ENCODE measurements at regions not wholly inside any gene's neighbourhood (a gene's known extent, or its start where the extent isn't known, plus 50 kb on each side); places are given as distances from the start of the nearest gene placed in this dataset.
"Not testable (repeated sequence)": the region's sequence is repeated elsewhere in the genome, so short reads cannot be mapped to it uniquely, and the experiment has no call there.

DNA sequence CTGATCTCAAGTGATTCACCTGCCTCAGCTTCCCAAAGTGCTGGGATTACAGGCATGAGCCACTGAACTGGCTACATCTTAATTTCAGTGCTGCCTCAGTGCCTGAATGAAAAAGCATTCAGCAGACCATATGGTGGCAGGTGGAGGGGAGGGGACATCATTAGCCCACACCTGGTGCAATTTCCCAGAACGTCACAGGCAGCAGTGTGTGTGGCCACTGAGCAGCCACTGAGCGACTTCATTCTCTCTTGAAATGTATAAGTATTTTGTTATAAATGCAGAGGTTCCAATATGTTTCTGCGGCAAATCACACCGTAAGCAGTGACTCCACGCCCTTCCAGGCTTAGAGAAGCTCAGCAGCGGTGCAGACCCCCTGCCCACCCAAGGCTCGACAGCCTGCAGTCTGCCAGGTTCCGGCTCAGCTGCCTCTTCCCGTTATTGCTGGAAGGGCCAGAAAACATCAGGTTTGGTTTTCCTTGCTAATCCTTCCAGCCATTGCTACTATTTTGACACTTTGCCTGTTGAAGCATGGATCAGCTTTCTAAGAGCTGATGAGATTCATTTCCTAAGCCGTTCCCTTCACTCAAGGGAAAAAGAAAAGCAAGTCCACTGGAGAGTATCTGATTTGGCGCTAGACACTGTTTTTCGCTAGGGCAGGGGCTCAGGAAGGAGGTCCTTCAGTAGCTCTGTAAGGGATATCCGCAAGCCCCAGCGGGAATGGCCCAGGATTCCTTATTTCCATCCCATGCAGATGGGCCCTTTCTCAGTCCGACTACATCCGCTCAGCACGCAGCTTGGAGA lies 250.7 kb downstream of the VAPA start:
- FAIRE-seq (no peak), DNase-seq (ENCODE audit: low spot score) (no peak)

DNA sequence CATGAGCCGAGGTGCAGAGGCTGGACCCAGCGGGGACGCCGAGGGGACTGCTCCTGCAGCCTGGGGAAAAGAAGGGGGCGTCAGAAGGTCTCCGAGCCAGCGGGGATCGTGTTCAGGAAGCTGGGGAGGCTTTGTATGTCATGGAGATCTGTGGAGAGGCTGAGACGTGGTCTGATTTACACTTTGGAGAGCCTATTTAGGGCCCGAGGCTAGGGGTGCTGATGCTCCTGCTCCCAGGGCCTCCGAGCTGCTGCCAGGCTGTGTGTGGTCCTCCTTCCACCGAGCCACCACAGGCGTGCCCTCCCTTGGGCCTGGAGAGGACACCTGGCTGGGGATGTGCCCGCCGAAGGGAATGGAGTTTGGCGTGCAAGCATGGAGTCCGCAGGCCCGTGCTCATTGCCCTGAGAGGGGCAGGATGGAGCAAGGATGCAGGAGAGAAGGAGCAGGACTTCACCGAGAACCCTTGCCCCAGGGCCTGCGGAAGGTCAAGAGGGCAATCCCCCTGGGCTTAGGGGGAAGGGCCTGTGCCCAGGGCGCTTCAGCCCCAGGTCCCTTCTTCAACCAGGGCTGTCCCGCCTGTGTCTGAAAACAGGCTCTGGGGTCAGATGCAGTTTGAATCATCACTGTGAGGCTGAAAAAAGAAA lies 252.5 kb downstream of the VAPA start:
- no peak for FAIRE-seq
- no peak for DNase-seq (ENCODE audit: low spot score)

DNA sequence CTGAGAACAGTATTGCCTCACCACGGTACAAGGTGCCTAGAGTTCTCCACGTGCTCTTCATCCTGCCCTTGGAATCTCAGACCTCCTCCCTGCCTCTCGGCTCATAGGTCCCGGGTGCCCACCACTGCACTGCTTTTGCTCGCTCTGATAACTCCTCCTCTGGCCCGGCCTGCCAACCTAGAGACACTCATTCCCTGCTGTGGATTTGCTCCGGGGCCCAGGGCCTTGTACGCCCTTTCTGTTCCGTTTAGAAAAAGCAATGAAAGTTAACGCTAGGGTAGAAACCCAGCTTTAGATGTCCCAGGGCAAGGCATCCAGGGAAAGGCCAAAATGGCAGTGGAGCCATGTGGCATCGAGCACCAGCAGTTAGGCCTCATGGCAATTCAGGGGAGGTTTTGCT lies 253.9 kb downstream of the VAPA start:
- no peak for DNase-seq (ENCODE audit: low spot score)
- no peak for FAIRE-seq

DNA sequence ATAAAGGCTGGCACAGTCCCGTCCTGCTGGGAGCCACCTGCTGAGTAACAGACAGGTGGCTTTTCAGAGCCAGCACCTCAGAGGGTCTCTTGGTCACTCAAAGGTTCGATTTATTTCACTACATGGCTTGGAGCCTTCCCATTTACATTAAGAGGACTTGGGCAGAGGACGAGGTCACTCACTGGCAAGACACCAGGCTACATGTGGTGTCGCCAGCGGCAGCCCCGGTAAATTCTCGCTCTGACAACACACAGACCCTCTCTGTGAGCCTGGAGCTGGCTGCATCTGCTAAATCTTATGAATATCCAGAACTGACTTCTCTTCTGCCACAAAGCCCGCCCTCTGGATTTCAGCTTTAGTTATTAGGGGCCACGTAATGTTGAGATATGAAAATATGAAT lies 254.7 kb downstream of the VAPA start:
- FAIRE-seq, result no peak
- DNase-seq (ENCODE audit: low spot score), result no peak

DNA sequence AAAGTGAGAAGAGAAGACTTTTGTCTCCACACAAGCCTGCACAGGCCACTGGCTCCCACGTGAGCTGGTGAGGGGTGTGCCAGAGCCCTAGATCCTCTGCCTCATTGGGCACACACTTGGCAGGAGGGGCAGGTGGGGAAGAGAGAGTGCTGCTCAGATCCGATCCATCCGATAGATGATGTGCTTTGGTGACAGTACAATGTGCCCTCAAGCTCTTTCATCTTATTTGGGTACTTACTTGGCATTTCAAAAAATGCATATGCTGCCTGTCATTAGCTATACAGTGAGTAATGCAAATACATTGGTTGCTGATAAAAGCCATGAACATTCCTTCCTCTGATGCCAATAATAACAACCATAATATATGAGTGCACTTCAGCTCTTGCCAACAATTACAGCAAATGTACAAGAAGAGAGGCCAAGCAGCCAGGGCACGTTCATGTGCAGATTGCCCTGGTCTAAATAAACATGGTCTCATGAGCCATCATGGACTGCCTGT lies 255.3 kb downstream of the VAPA start:
- FAIRE-seq (no peak), DNase-seq (ENCODE audit: low spot score) (no peak)

DNA sequence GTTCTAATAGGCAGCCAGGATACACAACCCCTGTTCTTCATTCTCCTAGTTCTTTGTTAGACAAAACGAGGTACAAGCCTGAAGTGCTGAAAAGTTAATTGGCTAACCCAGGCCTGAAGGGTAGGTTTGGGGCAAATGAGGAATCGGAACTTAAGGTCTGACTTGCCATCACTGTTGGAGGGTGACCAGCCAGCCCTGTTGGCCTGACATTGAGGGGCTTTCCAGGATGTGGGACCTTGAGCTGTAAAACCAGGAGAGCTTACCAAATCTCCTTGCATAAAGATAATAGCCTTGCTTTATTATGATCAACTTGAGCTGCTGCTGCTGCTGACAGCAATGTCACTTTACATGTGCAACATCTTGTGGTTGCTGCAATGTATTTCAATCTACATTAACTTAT lies 256.0 kb downstream of the VAPA start:
- DNase-seq (ENCODE audit: low spot score) (no peak), FAIRE-seq (no peak)

DNA sequence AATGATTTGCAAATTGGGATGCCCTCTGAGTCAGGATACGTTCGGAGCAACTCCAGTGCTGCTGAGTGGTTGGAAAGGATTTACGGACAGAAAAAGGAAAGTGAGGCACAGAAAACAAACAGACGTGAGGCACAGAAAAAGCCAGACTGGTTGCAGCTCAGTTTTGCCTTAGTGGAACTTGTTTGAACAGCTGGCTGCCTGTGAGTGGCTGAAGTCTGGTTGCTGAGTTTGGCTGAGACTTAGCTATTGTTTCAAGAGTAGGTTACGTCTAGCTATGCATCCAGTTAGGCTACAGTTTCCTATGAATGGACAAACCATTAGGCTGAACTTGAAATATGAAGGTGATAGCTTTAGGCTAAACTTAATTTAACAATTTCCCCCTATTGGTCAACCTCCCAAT lies 256.6 kb downstream of the VAPA start:
- FAIRE-seq, result no peak

DNA sequence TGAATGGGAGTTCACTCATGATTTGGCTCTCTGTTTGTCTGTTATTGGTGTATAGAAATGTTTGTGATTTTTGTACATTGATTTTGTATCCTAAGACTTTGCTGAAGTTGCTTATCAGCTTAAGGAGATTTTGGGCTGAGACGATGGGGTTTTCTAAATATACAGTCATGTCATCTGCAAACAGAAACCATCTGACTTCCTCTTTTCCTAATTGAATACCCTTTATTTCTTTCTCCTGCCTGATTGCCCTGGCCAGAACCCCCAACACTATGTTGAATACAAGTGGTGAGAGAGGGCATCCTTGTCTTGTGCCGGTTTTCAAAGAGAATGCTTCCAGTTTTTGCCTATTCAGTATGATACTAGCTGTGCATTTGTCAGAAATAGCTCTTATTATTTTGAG lies 261.5 kb downstream of the VAPA start:
- FAIRE-seq; DNase-seq (ENCODE audit: low spot score): not testable (repeated sequence)

More for the DNA sequence above, 256.6 kb downstream of the VAPA start:
- no peak for DNase-seq (ENCODE audit: low spot score)

DNA sequence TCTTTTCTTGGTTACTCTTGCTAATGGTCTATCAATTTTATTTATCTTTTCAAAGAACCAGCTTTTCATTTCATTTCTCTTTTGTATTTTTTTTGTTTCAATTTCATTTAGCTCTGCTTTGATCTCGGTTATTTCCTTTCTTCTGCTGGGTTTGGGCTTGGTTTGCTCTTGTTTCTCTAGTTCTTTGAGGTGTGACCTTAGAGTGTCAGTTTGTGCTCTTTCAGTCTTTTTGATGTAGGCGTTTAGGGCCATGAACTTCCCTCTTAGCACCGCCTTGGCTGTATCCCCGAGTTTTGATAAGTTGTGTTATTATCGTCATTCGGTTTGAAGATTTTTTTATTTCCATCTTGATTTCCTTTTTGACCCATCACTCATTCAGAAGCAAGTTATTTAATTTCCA lies 265.5 kb downstream of the VAPA start:
- DNase-seq (ENCODE audit: low spot score); FAIRE-seq: not testable (repeated sequence)

DNA sequence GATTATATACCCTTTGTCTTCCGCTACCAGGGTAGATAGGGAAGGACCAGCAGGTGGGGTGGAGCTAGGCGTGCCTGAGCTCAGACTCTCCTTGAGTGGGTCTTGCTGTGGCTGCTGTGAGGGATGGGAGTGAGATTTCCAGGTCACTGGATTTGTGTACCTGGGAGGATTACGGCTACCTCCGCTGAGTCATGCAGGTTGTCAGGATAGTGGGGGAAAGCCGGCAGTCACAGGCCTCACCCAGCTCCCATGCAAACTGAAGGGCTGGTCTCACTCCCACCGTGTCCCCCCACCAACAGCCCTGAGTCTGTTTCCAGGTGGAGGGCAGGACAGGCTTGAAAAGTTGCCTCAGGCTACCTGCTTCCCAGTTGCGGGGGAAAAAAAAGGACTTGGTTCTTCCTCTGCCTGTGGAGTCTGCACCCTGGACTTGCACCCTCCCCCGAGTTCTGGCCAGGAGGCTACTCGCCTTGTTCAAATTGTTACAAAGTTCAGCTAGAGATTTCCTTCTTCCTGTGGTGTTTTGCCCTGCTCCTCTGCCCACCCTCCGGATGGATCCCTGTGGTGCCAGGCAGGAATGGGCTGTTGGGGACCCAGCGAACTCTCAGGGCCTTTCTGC lies 268.3 kb downstream of the VAPA start:
- DNase-seq (ENCODE audit: low spot score), result no peak
- no peak for FAIRE-seq

DNA sequence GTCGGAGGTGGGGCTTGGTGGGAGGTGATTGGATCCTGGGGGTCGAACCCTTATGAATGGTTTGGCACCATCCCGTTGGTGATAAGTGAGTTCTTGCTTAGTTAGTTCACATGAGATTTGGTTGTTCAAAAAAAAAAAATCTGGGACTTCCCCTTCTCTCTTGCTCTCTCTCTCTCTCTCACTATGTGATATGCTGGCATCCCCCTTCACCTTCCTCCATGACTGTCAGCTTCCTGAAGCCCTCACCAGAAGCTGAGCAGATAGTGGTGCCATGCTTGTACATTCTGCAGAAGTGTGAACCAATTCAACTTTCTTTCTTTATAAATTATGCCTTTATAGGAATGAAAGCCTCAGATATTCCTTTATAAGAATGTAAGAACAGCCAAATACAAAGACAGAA lies 269.7 kb upstream of the APCDD1 start:
- FAIRE-seq (no peak), DNase-seq (ENCODE audit: low spot score) (no peak)

DNA sequence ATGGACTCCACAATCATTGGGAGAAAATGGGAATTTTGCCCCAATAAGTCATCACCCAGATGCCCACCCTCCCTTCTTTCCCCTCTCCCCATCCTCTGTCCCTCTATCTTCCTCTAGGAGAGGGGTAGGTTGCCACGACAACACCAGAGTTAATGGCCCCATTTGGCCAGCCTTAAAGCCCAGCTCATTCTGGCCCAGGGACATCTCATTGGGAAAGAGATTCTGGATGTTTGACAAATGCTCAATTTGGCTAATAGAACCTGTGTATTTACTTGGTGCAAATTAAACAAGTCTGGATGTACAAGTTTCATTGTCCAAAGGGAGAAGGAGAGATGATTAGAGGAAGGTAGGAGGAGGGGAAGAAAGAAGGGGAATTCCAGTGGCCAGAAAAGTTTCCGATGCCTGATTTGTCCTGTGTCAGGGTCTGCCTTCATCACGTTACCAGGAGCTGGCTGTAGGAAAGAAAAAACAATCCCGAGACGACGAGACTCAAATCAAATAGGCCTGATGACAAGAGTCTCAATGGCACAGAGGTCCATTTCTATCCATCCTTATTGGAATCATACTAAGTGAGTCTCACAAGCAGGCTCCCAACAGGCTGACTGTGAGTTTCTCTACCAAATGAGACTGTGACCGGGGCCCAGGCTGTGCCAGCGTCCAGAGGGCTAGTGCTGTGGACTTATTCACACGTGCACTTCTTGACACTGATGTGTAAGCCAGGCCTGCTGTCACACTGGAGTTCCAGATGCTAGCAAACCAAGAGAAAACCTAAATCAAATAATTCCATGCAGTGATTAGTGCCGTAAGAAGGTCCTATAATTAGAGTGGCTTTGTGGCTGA lies 265.2 kb upstream of the APCDD1 start:
- DNase-seq (ENCODE audit: low spot score), result no peak
- FAIRE-seq, result no peak

DNA sequence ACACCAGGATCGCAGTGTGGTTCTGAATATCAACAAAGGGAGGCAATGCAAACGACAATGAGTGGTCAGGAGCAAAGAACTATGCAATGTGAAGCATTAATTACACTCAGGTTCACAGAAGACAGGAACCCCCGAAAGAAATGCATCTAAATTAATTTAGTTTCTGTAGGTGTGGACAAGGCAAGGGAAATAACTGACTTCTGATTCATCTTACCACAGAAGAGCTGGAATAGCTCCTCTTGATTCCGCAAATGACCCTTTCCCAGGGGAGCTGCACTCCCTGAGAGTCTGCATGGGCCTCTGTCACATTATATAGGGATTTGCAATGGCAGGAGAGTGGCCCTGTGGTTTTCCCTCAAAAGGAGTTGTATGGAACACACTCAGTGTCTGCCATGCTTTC lies 263.9 kb upstream of the APCDD1 start:
- FAIRE-seq (no peak), DNase-seq (ENCODE audit: low spot score) (no peak)

DNA sequence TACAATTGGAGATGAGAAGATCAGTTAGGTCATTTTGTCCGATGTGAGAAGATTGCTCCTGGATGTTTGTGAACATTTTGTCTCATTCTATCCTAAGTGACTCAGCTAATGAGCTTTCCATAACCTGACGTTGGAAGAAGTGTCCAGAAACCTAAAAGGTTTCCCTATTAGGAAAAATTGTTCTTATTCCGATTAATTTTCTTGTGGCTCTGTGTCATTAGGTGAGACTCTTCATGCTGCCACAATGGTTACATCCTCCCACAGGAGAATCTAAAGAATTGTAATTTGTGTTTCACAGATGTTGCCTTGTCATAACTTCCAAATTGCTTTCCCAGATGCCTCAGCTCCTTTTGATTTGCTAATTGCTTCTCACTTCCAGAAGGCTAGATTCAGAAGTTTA lies 261.0 kb upstream of the APCDD1 start:
- no peak for DNase-seq (ENCODE audit: low spot score)
- FAIRE-seq, result no peak

DNA sequence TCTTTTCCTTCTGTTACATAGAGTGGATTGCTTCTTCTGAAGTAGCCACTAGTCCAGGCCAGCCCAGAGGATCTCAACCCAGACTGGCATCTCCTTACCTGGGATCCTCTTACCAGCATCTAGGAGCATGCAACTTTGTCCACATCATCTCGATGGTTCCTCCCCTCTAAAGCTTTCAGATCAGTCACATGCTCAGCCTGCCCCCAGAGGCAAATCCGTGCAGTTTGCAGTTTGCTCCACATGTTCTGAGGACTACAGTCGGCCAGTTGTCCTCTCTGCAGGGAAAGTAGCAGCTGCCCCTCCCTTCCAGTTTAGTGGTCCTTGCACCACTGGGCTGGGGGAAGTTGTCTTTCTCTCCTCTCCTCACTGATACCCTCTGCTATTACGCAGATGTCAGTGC lies 259.8 kb upstream of the APCDD1 start:
- FAIRE-seq, result no peak
- DNase-seq (ENCODE audit: low spot score), result no peak

DNA sequence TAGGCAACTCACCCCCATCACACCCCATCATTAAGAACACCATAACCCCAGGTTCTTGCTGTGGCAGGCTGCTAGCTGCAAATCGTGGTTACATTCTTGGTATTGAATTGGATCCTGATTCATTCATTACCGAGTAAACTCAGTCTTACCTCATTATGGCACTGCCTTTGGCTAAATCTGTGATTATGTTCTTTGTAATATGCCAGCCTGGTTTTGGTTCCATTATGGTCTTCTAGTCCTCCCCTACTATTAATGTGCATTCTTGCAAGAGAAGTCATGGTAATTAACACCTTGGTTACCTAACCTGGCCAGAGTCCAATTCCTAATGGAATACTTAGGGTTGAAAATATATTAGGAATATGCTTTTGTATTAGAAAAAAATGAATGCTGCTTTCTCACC lies 258.9 kb upstream of the APCDD1 start:
- DNase-seq (ENCODE audit: low spot score) (no peak), FAIRE-seq (no peak)

DNA sequence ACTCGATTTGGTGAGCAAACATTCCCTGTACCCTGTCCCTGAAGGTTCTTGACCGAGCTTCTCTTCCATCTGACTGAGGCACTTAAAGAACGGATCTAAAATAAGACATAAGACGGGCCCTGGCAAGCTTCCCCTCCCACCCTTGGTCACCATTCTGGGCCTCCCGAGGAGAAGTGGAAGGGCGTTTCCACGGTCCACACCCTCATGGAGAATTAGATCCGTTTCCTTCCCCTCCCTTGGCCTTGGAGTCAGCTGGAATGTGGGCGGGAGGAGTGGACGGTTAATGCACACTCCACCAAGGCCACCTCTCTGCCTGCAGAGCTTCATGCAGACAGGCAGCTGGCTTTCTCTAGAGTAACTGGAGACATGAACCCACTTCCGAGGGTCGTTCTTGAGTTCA lies 257.3 kb upstream of the APCDD1 start:
- FAIRE-seq (no peak), DNase-seq (ENCODE audit: low spot score) (no peak)

DNA sequence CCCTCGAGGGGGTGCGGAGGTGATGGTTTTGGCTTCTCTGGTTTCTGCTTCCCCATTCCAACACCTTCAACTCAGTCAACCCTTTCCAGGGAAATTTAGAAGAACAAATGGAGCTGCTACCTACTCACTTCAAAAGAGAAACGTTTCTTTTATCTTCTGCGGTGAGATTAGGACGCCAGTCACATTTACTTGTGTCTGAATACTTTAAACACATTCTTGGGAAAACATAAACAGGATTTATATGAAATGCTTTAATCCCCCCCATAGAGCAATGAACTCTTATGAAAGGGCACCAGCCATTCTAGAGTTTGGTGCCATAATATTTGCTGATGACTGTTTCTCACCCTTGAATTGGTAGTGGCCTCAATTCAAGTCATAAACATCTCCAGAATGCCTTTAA lies 253.2 kb upstream of the APCDD1 start:
- FAIRE-seq (no peak), DNase-seq (ENCODE audit: low spot score) (no peak)

DNA sequence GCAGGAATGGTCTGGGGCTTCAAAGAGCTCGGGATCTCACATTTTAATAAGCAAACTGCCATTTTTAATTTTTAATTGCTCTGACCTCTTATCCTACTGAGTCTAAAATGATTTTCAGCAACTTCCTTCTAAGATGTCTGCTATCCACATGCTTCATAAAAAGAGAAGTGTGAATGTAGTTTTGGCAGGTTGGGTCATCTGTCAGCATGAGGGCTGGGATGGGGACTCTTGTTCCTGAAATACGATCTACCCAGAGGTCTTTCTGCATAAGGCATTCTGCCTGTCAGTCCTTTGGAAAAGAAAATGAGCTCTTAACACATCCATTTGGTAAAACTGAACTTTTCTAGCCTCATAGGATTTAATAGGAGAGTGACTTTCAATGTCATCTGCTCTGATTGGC lies 252.8 kb upstream of the APCDD1 start:
- FAIRE-seq, result no peak
- DNase-seq (ENCODE audit: low spot score), result no peak

DNA sequence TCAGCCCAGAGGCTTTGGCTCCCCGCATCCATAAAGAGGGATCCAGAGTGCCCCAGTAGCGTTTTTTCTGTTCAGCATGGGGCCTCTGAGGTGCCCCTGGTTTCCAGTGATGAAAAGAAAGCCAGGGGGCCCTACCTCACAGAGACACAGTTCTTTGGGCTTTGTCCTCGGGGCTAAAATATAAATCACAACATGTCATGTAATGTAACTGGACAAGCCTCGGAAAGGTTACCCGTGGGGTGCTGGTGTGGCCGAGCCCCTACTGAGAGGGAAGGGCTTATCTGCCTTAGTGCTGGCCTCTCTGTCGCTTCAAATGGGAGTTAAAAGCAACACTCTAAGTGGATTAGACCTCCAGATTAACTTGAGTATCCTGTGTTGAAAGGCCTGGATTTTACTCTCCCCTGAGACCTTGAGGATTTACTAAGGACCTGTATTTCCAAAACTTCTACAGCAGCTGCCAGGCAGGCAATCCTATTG lies 251.6 kb upstream of the APCDD1 start:
- FAIRE-seq (no peak), DNase-seq (ENCODE audit: low spot score) (no peak)

DNA sequence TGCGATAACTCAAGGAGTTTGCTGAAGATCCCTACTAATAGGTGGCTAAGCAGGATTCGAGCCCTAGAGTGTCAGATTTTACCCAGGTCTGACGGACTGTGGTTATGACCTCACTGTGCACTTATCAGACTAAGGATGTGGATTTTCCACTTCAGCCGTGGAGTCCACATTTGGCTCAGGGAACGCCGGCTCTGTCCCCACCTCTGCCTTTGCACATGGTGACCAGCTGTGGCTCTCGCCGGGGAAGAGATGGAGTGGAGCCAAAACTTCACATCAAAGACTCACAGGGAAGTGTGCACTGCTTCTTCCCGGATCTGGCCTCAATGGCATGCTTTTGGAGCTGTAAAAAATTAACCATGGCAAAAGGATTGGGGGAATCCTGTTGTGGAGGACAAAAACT lies 249.3 kb upstream of the APCDD1 start:
- DNase-seq (ENCODE audit: low spot score) (no peak), FAIRE-seq (no peak)

Measured in urothelium cell line (cell line).